ENCODE measurements at regions not wholly inside any gene's neighbourhood (a gene's known extent, or its start where the extent isn't known, plus 50 kb on each side); places are given as distances from the start of the nearest gene placed in this dataset.

GRCh38 chr2:19552270-19552669 is 193.8 kb upstream of the OSR1 start:
- Histone ChIP-seq H3K9ac (ENCODE audit: low read length) (no peak overlapping the region), H3K9me3 (ENCODE audit: control insufficient read depth, insufficient read depth, low read depth, low read length) (no peaks in the 10 kb centered on the region), H3K27me3 (ENCODE audit: control insufficient read depth, insufficient read depth, low read length) (no peaks in the 10 kb centered on the region), H3K27ac (ENCODE audit: low read depth, low read length) (no peak overlapping the region), H3K4me3 (ENCODE audit: low read depth, low read length) (no peak overlapping the region), H3K4me1 (ENCODE audit: control insufficient read depth, insufficient read depth, low read length) (no peaks in the 10 kb centered on the region), H3K36me3 (ENCODE audit: control insufficient read depth, insufficient read depth, low read length) (no peaks in the 10 kb centered on the region)

- H3K4me3 ChIP-seq (ENCODE audit: low read depth, low read length), result no peak overlapping the region
- no peaks in the 10 kb centered on the region for H3K36me3 ChIP-seq (ENCODE audit: control insufficient read depth, insufficient read depth, low read length)
- H3K9ac ChIP-seq (ENCODE audit: low read length), result no peak overlapping the region
- no peaks in the 10 kb centered on the region for H3K4me1 ChIP-seq (ENCODE audit: control insufficient read depth, insufficient read depth, low read length)
- no peak overlapping the region for H3K27ac ChIP-seq (ENCODE audit: low read depth, low read length)
- no peaks in the 10 kb centered on the region for H3K9me3 ChIP-seq (ENCODE audit: control insufficient read depth, insufficient read depth, low read depth, low read length)
- no peaks in the 10 kb centered on the region for H3K27me3 ChIP-seq (ENCODE audit: control insufficient read depth, insufficient read depth, low read length)
Observed at GRCh38 chr2:19550750-19551149, 192.3 kb upstream of the OSR1 start.

- H3K9ac ChIP-seq (ENCODE audit: low read length), result no peak overlapping the region
- H3K36me3 ChIP-seq (ENCODE audit: control insufficient read depth, insufficient read depth, low read length), result no peaks in the 10 kb centered on the region
- H3K27me3 ChIP-seq (ENCODE audit: control insufficient read depth, insufficient read depth, low read length), result no peaks in the 10 kb centered on the region
- H3K9me3 ChIP-seq (ENCODE audit: control insufficient read depth, insufficient read depth, low read depth, low read length), result no peaks in the 10 kb centered on the region
- H3K27ac ChIP-seq (ENCODE audit: low read depth, low read length), result no peak overlapping the region
- H3K4me1 ChIP-seq (ENCODE audit: control insufficient read depth, insufficient read depth, low read length), result no peaks in the 10 kb centered on the region
- no peak overlapping the region for H3K4me3 ChIP-seq (ENCODE audit: low read depth, low read length)
Observed at GRCh38 chr2:19549821-19550220, 191.4 kb upstream of the OSR1 start.

- H3K4me3 ChIP-seq (ENCODE audit: low read depth, low read length), result no peak overlapping the region
- H3K4me1 ChIP-seq (ENCODE audit: control insufficient read depth, insufficient read depth, low read length), result no peaks in the 10 kb centered on the region
- no peak overlapping the region for H3K27ac ChIP-seq (ENCODE audit: low read depth, low read length)
- no peaks in the 10 kb centered on the region for H3K36me3 ChIP-seq (ENCODE audit: control insufficient read depth, insufficient read depth, low read length)
- H3K9me3 ChIP-seq (ENCODE audit: control insufficient read depth, insufficient read depth, low read depth, low read length), result no peaks in the 10 kb centered on the region
- H3K9ac ChIP-seq (ENCODE audit: low read length), result no peak overlapping the region
- H3K27me3 ChIP-seq (ENCODE audit: control insufficient read depth, insufficient read depth, low read length), result no peaks in the 10 kb centered on the region
Observed at GRCh38 chr2:19548116-19548515, 189.7 kb upstream of the OSR1 start.

- Histone ChIP-seq H3K9ac (ENCODE audit: low read length) (no peak overlapping the region), H3K4me1 (ENCODE audit: control insufficient read depth, insufficient read depth, low read length) (no peaks in the 10 kb centered on the region), H3K9me3 (ENCODE audit: control insufficient read depth, insufficient read depth, low read depth, low read length) (no peaks in the 10 kb centered on the region), H3K27ac (ENCODE audit: low read depth, low read length) (no peak overlapping the region), H3K36me3 (ENCODE audit: control insufficient read depth, insufficient read depth, low read length) (no peaks in the 10 kb centered on the region), H3K4me3 (ENCODE audit: low read depth, low read length) (no peak overlapping the region), H3K27me3 (ENCODE audit: control insufficient read depth, insufficient read depth, low read length) (no peaks in the 10 kb centered on the region)
Observed at GRCh38 chr2:19547321-19547720, 188.9 kb upstream of the OSR1 start.

- H3K4me3 ChIP-seq (ENCODE audit: low read depth, low read length), result no peak overlapping the region
- no peaks in the 10 kb centered on the region for H3K27me3 ChIP-seq (ENCODE audit: control insufficient read depth, insufficient read depth, low read length)
- H3K36me3 ChIP-seq (ENCODE audit: control insufficient read depth, insufficient read depth, low read length), result no peaks in the 10 kb centered on the region
- H3K4me1 ChIP-seq (ENCODE audit: control insufficient read depth, insufficient read depth, low read length), result no peaks in the 10 kb centered on the region
- no peak overlapping the region for H3K9ac ChIP-seq (ENCODE audit: low read length)
- H3K9me3 ChIP-seq (ENCODE audit: control insufficient read depth, insufficient read depth, low read depth, low read length), result no peaks in the 10 kb centered on the region
- H3K27ac ChIP-seq (ENCODE audit: low read depth, low read length), result no peak overlapping the region
Observed at GRCh38 chr2:19545507-19545906, 187.1 kb upstream of the OSR1 start.

- Histone ChIP-seq H3K27me3 (ENCODE audit: control insufficient read depth, insufficient read depth, low read length) (no peaks in the 10 kb centered on the region), H3K4me3 (ENCODE audit: low read depth, low read length) (no peak overlapping the region), H3K27ac (ENCODE audit: low read depth, low read length) (no peak overlapping the region), H3K9me3 (ENCODE audit: control insufficient read depth, insufficient read depth, low read depth, low read length) (no peaks in the 10 kb centered on the region), H3K4me1 (ENCODE audit: control insufficient read depth, insufficient read depth, low read length) (no peaks in the 10 kb centered on the region), H3K9ac (ENCODE audit: low read length) (no peak overlapping the region), H3K36me3 (ENCODE audit: control insufficient read depth, insufficient read depth, low read length) (no peaks in the 10 kb centered on the region)
Observed at GRCh38 chr2:19543663-19544383, 185.4 kb upstream of the OSR1 start.

- no peaks in the 10 kb centered on the region for H3K9me3 ChIP-seq (ENCODE audit: control insufficient read depth, insufficient read depth, low read depth, low read length)
- H3K4me1 ChIP-seq (ENCODE audit: control insufficient read depth, insufficient read depth, low read length), result no peaks in the 10 kb centered on the region
- H3K4me3 ChIP-seq (ENCODE audit: low read depth, low read length), result no peak overlapping the region
- no peak overlapping the region for H3K27ac ChIP-seq (ENCODE audit: low read depth, low read length)
- H3K9ac ChIP-seq (ENCODE audit: low read length), result no peak overlapping the region
- H3K27me3 ChIP-seq (ENCODE audit: control insufficient read depth, insufficient read depth, low read length), result no peaks in the 10 kb centered on the region
- no peaks in the 10 kb centered on the region for H3K36me3 ChIP-seq (ENCODE audit: control insufficient read depth, insufficient read depth, low read length)
Observed at GRCh38 chr2:19542796-19543662, 184.6 kb upstream of the OSR1 start.

GRCh38 chr2:19541884-19542283 is 183.5 kb upstream of the OSR1 start:
- Histone ChIP-seq H3K36me3 (ENCODE audit: control insufficient read depth, insufficient read depth, low read length) (no peaks in the 10 kb centered on the region), H3K27ac (ENCODE audit: low read depth, low read length) (no peak overlapping the region), H3K4me1 (ENCODE audit: control insufficient read depth, insufficient read depth, low read length) (no peaks in the 10 kb centered on the region), H3K9me3 (ENCODE audit: control insufficient read depth, insufficient read depth, low read depth, low read length) (no peaks in the 10 kb centered on the region), H3K9ac (ENCODE audit: low read length) (no peak overlapping the region), H3K27me3 (ENCODE audit: control insufficient read depth, insufficient read depth, low read length) (no peaks in the 10 kb centered on the region), H3K4me3 (ENCODE audit: low read depth, low read length) (no peak overlapping the region)

GRCh38 chr2:19540739-19541525 is 182.5 kb upstream of the OSR1 start:
- Histone ChIP-seq H3K27ac (ENCODE audit: low read depth, low read length) (no peak overlapping the region), H3K36me3 (ENCODE audit: control insufficient read depth, insufficient read depth, low read length) (no peaks in the 10 kb centered on the region), H3K27me3 (ENCODE audit: control insufficient read depth, insufficient read depth, low read length) (no peaks in the 10 kb centered on the region), H3K9ac (ENCODE audit: low read length) (no peak overlapping the region), H3K4me3 (ENCODE audit: low read depth, low read length) (no peak overlapping the region), H3K4me1 (ENCODE audit: control insufficient read depth, insufficient read depth, low read length) (no peaks in the 10 kb centered on the region), H3K9me3 (ENCODE audit: control insufficient read depth, insufficient read depth, low read depth, low read length) (no peaks in the 10 kb centered on the region)

Data from HUES6 (cell line).